GM23248 (cell line): ENCODE measurements at regions not wholly inside any gene's neighbourhood (a gene's known extent, or its start where the extent isn't known, plus 50 kb on each side); places are given as distances from the start of the nearest gene placed in this dataset.

Experiments
- DNase-seq: peaks from one replicate; pipeline ENCODE4 v3.0.0-alpha.2; 2015
- H2AFZ ChIP-seq: fragments of 200-600 bp; sonication (generic); 2 replicates; pipeline ENCODE4 v1.6.1; 2016; ENCODE audit warnings: antibody characterized with exemption
- H3F3A ChIP-seq: fragments of 200-600 bp; sonication (generic); 2 replicates; pipeline ENCODE4 v1.6.1; 2016; ENCODE audit warnings: mild to moderate bottlenecking, antibody characterized with exemption, mixed run types; ENCODE audit not compliant: insufficient read depth
- H3K27ac ChIP-seq: fragments of 200-600 bp; sonication (generic); 2 replicates; pipeline ENCODE4 v1.5.1; 2016; ENCODE audit warnings: mild to moderate bottlenecking
- H3K27me3 ChIP-seq: fragments of 200-600 bp; sonication (generic); replicated peaks from 2 replicates; pipeline ENCODE4 v1.6.1; 2016; ENCODE audit warnings: mild to moderate bottlenecking; ENCODE audit not compliant: insufficient read depth
- H3K36me3 ChIP-seq: fragments of 200-600 bp; sonication (generic); 2 replicates; pipeline ENCODE4 v1.6.1; 2016; ENCODE audit warnings: low read depth, mild to moderate bottlenecking
- H3K4me1 ChIP-seq: fragments of 200-600 bp; sonication (generic); 2 replicates; pipeline ENCODE4 v1.6.1; 2016; ENCODE audit warnings: mild to moderate bottlenecking; ENCODE audit not compliant: insufficient read depth
- H3K4me2 ChIP-seq: fragments of 200-600 bp; sonication (generic); one replicate; pipeline ENCODE4 v1.6.1; 2016; ENCODE audit warnings: mild to moderate bottlenecking; ENCODE audit not compliant: unreplicated experiment
- H3K4me3 ChIP-seq: fragments of 200-600 bp; sonication (generic); 2 replicates; pipeline ENCODE4 v1.5.1; 2016; ENCODE audit warnings: mild to moderate bottlenecking
- H3K79me2 ChIP-seq: fragments of 200-600 bp; sonication (generic); 2 replicates; pipeline ENCODE4 v1.6.1; 2016; ENCODE audit warnings: mild to moderate bottlenecking; ENCODE audit not compliant: insufficient read depth
- H3K9ac ChIP-seq: fragments of 200-600 bp; sonication (generic); 2 replicates; pipeline ENCODE4 v1.6.1; 2016; ENCODE audit warnings: mild to moderate bottlenecking
- H3K9me2 ChIP-seq: fragments of 200-600 bp; sonication (generic); 2 replicates; pipeline ENCODE4 v1.6.1; 2016; ENCODE audit warnings: mixed run types, mild to moderate bottlenecking, moderate library complexity; ENCODE audit not compliant: insufficient read depth
- H3K9me3 ChIP-seq: fragments of 200-600 bp; sonication (generic); one replicate; pipeline ENCODE4 v1.6.1; 2017; ENCODE audit warnings: low read depth
- H4K20me1 ChIP-seq: fragments of 200-600 bp; sonication (generic); 2 replicates; pipeline ENCODE4 v1.6.0; 2016; ENCODE audit not compliant: insufficient read depth
- EZH2 ChIP-seq: fragments of 200-600 bp; sonication (generic); IDR thresholded peaks from 2 replicates; pipeline ENCODE4 v1.6.1; 2018; ENCODE audit warnings: antibody characterized with exemption, mild to moderate bottlenecking; ENCODE audit not compliant: insufficient read depth, poor library complexity, severe bottlenecking
- EZH2phosphoT487 ChIP-seq: fragments of 200-600 bp; sonication (generic); IDR thresholded peaks from 2 replicates; pipeline ENCODE4 v1.6.1; 2018; ENCODE audit warnings: antibody characterized with exemption, moderate library complexity, mild to moderate bottlenecking, low read depth; ENCODE audit not compliant: insufficient read depth
- WGBS, 2 experiments: methylation state at CpG; one replicate each; pipeline ENCODE4 v1.1.6; 2015 to 2017; ENCODE audit warnings: low lambda C conversion rate in 2 of 2, low coverage in 1 of 2; ENCODE audit errors: missing lambda C conversion rate in 2 of 2; 5-methylcytosine and 5-hydroxymethylcytosine counted together
- in situ Hi-C: fragments of 300-500 bp; cut with MboI; formaldehyde crosslinking; loops from 2 replicates; pipeline ENCODE4 v1.15.0; 2020

GRCh38 chr2:235257590-235257989, 236.3 kb upstream of the AGAP1 start:
- no peaks in the 10 kb centered on the region for H3K27me3 ChIP-seq
- no peaks in the 10 kb centered on the region for H3K79me2 ChIP-seq
- H3K9me2 ChIP-seq, result no peaks in the 10 kb centered on the region
- H2AFZ ChIP-seq, result no peak overlapping the region
- in situ Hi-C loops, result no loop called here
- no peak overlapping the region for H3K9ac ChIP-seq
- H4K20me1 ChIP-seq, result no peaks in the 10 kb centered on the region
- no peaks in the 10 kb centered on the region for H3K36me3 ChIP-seq
- no peak for DNase-seq
- H3K9me3 ChIP-seq, result no peaks in the 10 kb centered on the region
- no peaks in the 10 kb centered on the region for H3K4me1 ChIP-seq
- TF ChIP-seq EZH2phosphoT487 (no peak), EZH2 (no peak)
- no peak overlapping the region for H3K4me3 ChIP-seq
- 95 to 100% methylated on average over 1 of the region's 1 CpG for WGBS, 2 experiments
- no peak overlapping the region for H3K4me2 ChIP-seq
- H3K27ac ChIP-seq, result no peak overlapping the region
- 0 out of 2 replicates have a peak, but pooled peaks cover under 1% of the 10 kb centered on the region for H3F3A ChIP-seq

GRCh38 chr2:235262750-235263149, 231.1 kb upstream of the AGAP1 start:
- Histone ChIP-seq H3K9me2 (no peaks in the 10 kb centered on the region), H3K27me3 (no peaks in the 10 kb centered on the region), H3K27ac (peak overlapping the region; percentile 83), H3K9ac (no peak overlapping the region), H3K4me2 (no peak overlapping the region), H3K36me3 (no peaks in the 10 kb centered on the region), H3K79me2 (no peaks in the 10 kb centered on the region), H3K9me3 (no peaks in the 10 kb centered on the region), H3F3A (peaks cover 8% of the 10 kb centered on the region; the same call in 1 of the 2 replicates), H2AFZ (peak overlapping the region; percentile 86), H4K20me1 (no peaks in the 10 kb centered on the region), H3K4me1 (peaks cover 21% of the 10 kb centered on the region), H3K4me3 (no peak overlapping the region)
- TF ChIP-seq EZH2phosphoT487, result no peak
- TF ChIP-seq EZH2, result no peak
- WGBS, 2 experiments, result 77 to 87% methylated on average over 4 of the region's 4 CpGs
- in situ Hi-C loops, result no loop called here
- DNase-seq, result no peak

GRCh38 chr2:235263205-235264120, 230.4 kb upstream of the AGAP1 start:
- Histone ChIP-seq H3K4me3 (peak overlapping the region; percentile 61), H3K9ac (peak overlapping the region; percentile 72)
- in situ Hi-C loops, result no loop called here

GRCh38 chr2:235264121-235264493, 229.7 kb upstream of the AGAP1 start:
- no peaks in the 10 kb centered on the region for H3K27me3 ChIP-seq
- peak overlapping the region; percentile 72 for H3K9ac ChIP-seq
- peaks cover 35% of the 10 kb centered on the region for H3K4me1 ChIP-seq
- H3K79me2 ChIP-seq, result no peaks in the 10 kb centered on the region
- no peaks in the 10 kb centered on the region for H4K20me1 ChIP-seq
- H3K4me2 ChIP-seq, result peak overlapping the region; percentile 61
- H3F3A ChIP-seq, result peaks cover 13% of the 10 kb centered on the region; the same call in 1 of the 2 replicates
- no peaks in the 10 kb centered on the region for H3K9me3 ChIP-seq
- no peaks in the 10 kb centered on the region for H3K36me3 ChIP-seq
- TF ChIP-seq EZH2phosphoT487 (no peak), EZH2 (no peak)
- peak overlapping the region; percentile 61 for H3K4me3 ChIP-seq
- in situ Hi-C loops, result no loop called here
- H3K27ac ChIP-seq, result peak overlapping the region; percentile 83
- peak overlapping the region; percentile 86 for H2AFZ ChIP-seq
- no peaks in the 10 kb centered on the region for H3K9me2 ChIP-seq
- WGBS, 2 experiments, result 87 to 97% methylated on average over 1 of the region's 1 CpG
- DNase-seq, result no peak

More at GRCh38 chr2:235263205-235264120, 230.4 kb upstream of the AGAP1 start:
- peak overlapping the region; percentile 86 for H2AFZ ChIP-seq
- peaks cover 13% of the 10 kb centered on the region; the same call in 1 of the 2 replicates for H3F3A ChIP-seq
- peak overlapping the region; percentile 61 for H3K4me2 ChIP-seq
- H3K27ac ChIP-seq, result peak overlapping the region; percentile 83
- no peak for TF ChIP-seq EZH2
- TF ChIP-seq EZH2phosphoT487, result no peak
- H3K79me2 ChIP-seq, result no peaks in the 10 kb centered on the region
- no peaks in the 10 kb centered on the region for H3K9me3 ChIP-seq
- H3K9me2 ChIP-seq, result no peaks in the 10 kb centered on the region
- no peaks in the 10 kb centered on the region for H4K20me1 ChIP-seq
- no peaks in the 10 kb centered on the region for H3K36me3 ChIP-seq
- peak; percentile 99 for DNase-seq
- 11 to 13% methylated on average over 28 of the region's 28 CpGs for WGBS, 2 experiments
- no peaks in the 10 kb centered on the region for H3K27me3 ChIP-seq
- peaks cover 28% of the 10 kb centered on the region for H3K4me1 ChIP-seq
